ENCODE measurements at regions not wholly inside any gene's neighbourhood (a gene's known extent, or its start where the extent isn't known, plus 50 kb on each side); places are given as distances from the start of the nearest gene placed in this dataset.
A peak's percentile ranks its signal among the peaks of the same experiment; 100 is the strongest.
"Not testable (repeated sequence)": the region's sequence is repeated elsewhere in the genome, so short reads cannot be mapped to it uniquely, and the experiment has no call there.

GRCh38 chr2:40043641-40044040 lies 264.6 kb upstream of the THUMPD2 start:
- no peak for DNase-seq (ENCODE audit: low spot score)

GRCh38 chr2:40043191-40043590 lies 264.1 kb upstream of the THUMPD2 start:
- DNase-seq (ENCODE audit: low spot score) = no peak

GRCh38 chr2:40041422-40042382 lies 262.6 kb upstream of the THUMPD2 start:
- DNase-seq (ENCODE audit: low spot score) = peak; percentile 49

- DNase-seq (ENCODE audit: low spot score) = no peak
Measured at GRCh38 chr2:40039549-40039948, 260.5 kb upstream of the THUMPD2 start.

- DNase-seq (ENCODE audit: low spot score) = no peak
Measured at GRCh38 chr2:40038646-40039045, 259.6 kb upstream of the THUMPD2 start.

GRCh38 chr2:40037303-40037702 lies 258.2 kb upstream of the THUMPD2 start:
- DNase-seq (ENCODE audit: low spot score) = no peak

GRCh38 chr2:40036241-40036640 lies 257.2 kb upstream of the THUMPD2 start:
- no peak for DNase-seq (ENCODE audit: low spot score)

GRCh38 chr2:40034801-40035200 lies 255.7 kb upstream of the THUMPD2 start:
- no peak for DNase-seq (ENCODE audit: low spot score)

GRCh38 chr2:40034198-40034597 lies 255.1 kb upstream of the THUMPD2 start:
- peak; percentile 55 for DNase-seq (ENCODE audit: low spot score)

- no peak for DNase-seq (ENCODE audit: low spot score)
Measured at GRCh38 chr2:40033781-40034180, 254.7 kb upstream of the THUMPD2 start.

- peak; percentile 29 for DNase-seq (ENCODE audit: low spot score)
Measured at GRCh38 chr2:40032650-40033319, 253.7 kb upstream of the THUMPD2 start.

- no peak for DNase-seq (ENCODE audit: low spot score)
Measured at GRCh38 chr2:40030456-40030975, 251.5 kb upstream of the THUMPD2 start.

GRCh38 chr2:40028792-40029488 lies 249.9 kb upstream of the THUMPD2 start:
- no peak for DNase-seq (ENCODE audit: low spot score)

GRCh38 chr2:40027968-40028367 lies 248.9 kb upstream of the THUMPD2 start:
- no peak for DNase-seq (ENCODE audit: low spot score)

- not testable (repeated sequence) for DNase-seq (ENCODE audit: low spot score)
Measured at GRCh38 chr2:40025276-40025675, 246.2 kb upstream of the THUMPD2 start.

- no peak for DNase-seq (ENCODE audit: low spot score)
Measured at GRCh38 chr2:40020997-40021396, 241.9 kb upstream of the THUMPD2 start.

GRCh38 chr2:40016151-40016885 lies 237.3 kb upstream of the THUMPD2 start:
- no peak for DNase-seq (ENCODE audit: low spot score)

- DNase-seq (ENCODE audit: low spot score) = not testable (repeated sequence)
Measured at GRCh38 chr2:40013962-40014361, 234.9 kb upstream of the THUMPD2 start.

GRCh38 chr2:40004336-40004735 lies 225.3 kb upstream of the THUMPD2 start:
- DNase-seq (ENCODE audit: low spot score) = peak; percentile 8

- DNase-seq (ENCODE audit: low spot score) = no peak
Measured at GRCh38 chr2:40002339-40002738, 223.3 kb upstream of the THUMPD2 start.

- DNase-seq (ENCODE audit: low spot score) = no peak
Measured at GRCh38 chr2:39999864-40000263, 220.8 kb upstream of the THUMPD2 start.

GRCh38 chr2:39998617-39999016 lies 219.6 kb upstream of the THUMPD2 start:
- DNase-seq (ENCODE audit: low spot score) = no peak
